LNCAP (cell line): ENCODE measurements at regions not wholly inside any gene's neighbourhood (a gene's known extent, or its start where the extent isn't known, plus 50 kb on each side); places are given as distances from the start of the nearest gene placed in this dataset.

ENCODE experiments used
- CTCF ChIP-seq: fragments of 450-650 bp; IDR thresholded peaks from 2 replicates; pipeline ENCODE4 v1.5.1; 2017; ENCODE audit warnings: mild to moderate bottlenecking

GRCh38 chr4:34309383-34309906, 1934.9 kb downstream of the ARAP2 start:
- TF ChIP-seq CTCF, result no peak

GRCh38 chr4:34318773-34319172, 1925.5 kb downstream of the ARAP2 start:
- no peak for TF ChIP-seq CTCF

- no peak for TF ChIP-seq CTCF
Measured at GRCh38 chr4:34323549-34324320, 1920.6 kb downstream of the ARAP2 start.

GRCh38 chr4:34328939-34329338, 1915.4 kb downstream of the ARAP2 start:
- no peak for TF ChIP-seq CTCF

- TF ChIP-seq CTCF, result no peak
Measured at GRCh38 chr4:34362654-34363053, 1881.7 kb downstream of the ARAP2 start.

GRCh38 chr4:34363842-34364241, 1880.5 kb downstream of the ARAP2 start:
- no peak for TF ChIP-seq CTCF

GRCh38 chr4:34365946-34366345, 1878.4 kb downstream of the ARAP2 start:
- TF ChIP-seq CTCF, result no peak
